WTC11 (cell line): ENCODE measurements at regions not wholly inside any gene's neighbourhood (a gene's known extent, or its start where the extent isn't known, plus 50 kb on each side); places are given as distances from the start of the nearest gene placed in this dataset.

Experiments
- ATAC-seq: fragments of 200-7000 bp; cut with Tn5 transposase; 2 replicates; pipeline ENCODE4 v1.10.0; 2021; ENCODE audit warnings: mild to moderate bottlenecking, moderate library complexity
- CTCF ChIA-PET: fragments of 300-600 bp; sonication (Branson Sonifier 250); formaldehyde crosslinking; loops from one replicate; lab custom pipeline; 2021; ENCODE audit warnings: antibody characterized with exemption; lab: Charles Lee
- POLR2A ChIA-PET: fragments of 350-600 bp; sonication (Branson Sonifier 250); formaldehyde crosslinking; loops from one replicate; lab custom pipeline; 2021; ENCODE audit warnings: antibody characterized with exemption; lab: Charles Lee
- DNase-seq: peaks from one replicate; pipeline ENCODE4 v3.0.0; 2021; ENCODE audit warnings: low spot score
- H3K27ac Mint-ChIP-seq: 2 replicates; pipeline ENCODE4 v1.8.0; 2021; ENCODE audit warnings: mixed read lengths
- H3K27me3 Mint-ChIP-seq: 2 replicates; pipeline ENCODE4 v1.8.0; 2021; ENCODE audit warnings: low read depth, mild to moderate bottlenecking, moderate library complexity, mixed read lengths
- H3K36me3 Mint-ChIP-seq: 2 replicates; pipeline ENCODE4 v1.8.0; 2021; ENCODE audit warnings: mixed read lengths
- H3K4me1 Mint-ChIP-seq: 2 replicates; pipeline ENCODE4 v1.8.0; 2022; ENCODE audit warnings: mixed read lengths
- H3K4me3 Mint-ChIP-seq: 2 replicates; pipeline ENCODE4 v1.8.0; 2021; ENCODE audit warnings: mild to moderate bottlenecking, moderate library complexity, mixed read lengths
- H3K9me3 Mint-ChIP-seq: 2 replicates; pipeline ENCODE4 v1.8.0; 2021; ENCODE audit warnings: mixed read lengths
- ATF3 ChIP-seq: sonication (generic); formaldehyde crosslinking; conservative IDR thresholded peaks from 2 replicates; pipeline ENCODE4 v1.8.1; 2022; ENCODE audit warnings: mild to moderate bottlenecking, missing genetic modification reagents
- CDX4 ChIP-seq: fragments of 250-450 bp; sonication (Bioruptor Pico); IDR thresholded peaks from 2 replicates; pipeline ENCODE4 v1.9.0; 2021; ENCODE audit warnings: moderate library complexity, mild to moderate bottlenecking, inconsistent platforms, borderline replicate concordance
- CREB1 ChIP-seq: sonication (generic); formaldehyde crosslinking; IDR thresholded peaks from 2 replicates; pipeline ENCODE4 v1.8.0; 2023; ENCODE audit warnings: mild to moderate bottlenecking, missing genetic modification reagents
- CTCF ChIP-seq: fragments of 200-600 bp; IDR thresholded peaks from 2 replicates; pipeline ENCODE4 v1.8.0; 2022; ENCODE audit warnings: antibody characterized with exemption
- E2F5 ChIP-seq: sonication (generic); formaldehyde crosslinking; IDR thresholded peaks from 2 replicates; pipeline ENCODE4 v1.8.1; 2022; ENCODE audit warnings: mild to moderate bottlenecking, moderate library complexity, missing genetic modification reagents
- EMX1 ChIP-seq: fragments of 250-450 bp; sonication (Bioruptor Pico); IDR thresholded peaks from 2 replicates; pipeline ENCODE4 v1.8.0; 2021; ENCODE audit warnings: mild to moderate bottlenecking
- IRF2 ChIP-seq: sonication (generic); formaldehyde crosslinking; IDR thresholded peaks from 2 replicates; pipeline ENCODE4 v1.8.0; 2022; ENCODE audit warnings: low read depth, missing genetic modification reagents, borderline replicate concordance
- MXD4 ChIP-seq: fragments of 250-450 bp; sonication (Bioruptor Pico); IDR thresholded peaks from 2 replicates; pipeline ENCODE4 v1.8.0; 2021; ENCODE audit warnings: mild to moderate bottlenecking, moderate library complexity, borderline replicate concordance
- PRDM15 ChIP-seq: sonication (generic); formaldehyde crosslinking; IDR thresholded peaks from 2 replicates; pipeline ENCODE4 v1.8.0; 2022; ENCODE audit warnings: missing genetic modification reagents
- PRRX2 ChIP-seq: fragments of 250-450 bp; sonication (Bioruptor Pico); IDR thresholded peaks from 2 replicates; pipeline ENCODE4 v1.8.0; 2021; ENCODE audit warnings: mild to moderate bottlenecking
- STAT6 ChIP-seq: sonication (generic); formaldehyde crosslinking; conservative IDR thresholded peaks from 2 replicates; pipeline ENCODE4 v1.8.1; 2023; ENCODE audit warnings: mild to moderate bottlenecking, low read depth, missing genetic modification reagents, moderate library complexity
- TEAD1 ChIP-seq: sonication (generic); formaldehyde crosslinking; IDR thresholded peaks from 2 replicates; pipeline ENCODE4 v1.8.0; 2022; ENCODE audit warnings: mild to moderate bottlenecking, missing genetic modification reagents
- ZNF121 ChIP-seq: sonication (generic); formaldehyde crosslinking; IDR thresholded peaks from 2 replicates; pipeline ENCODE4 v1.8.0; 2023; ENCODE audit warnings: missing genetic modification reagents
- ZNF425 ChIP-seq: fragments of 250-450 bp; sonication (Bioruptor Pico); conservative IDR thresholded peaks from 2 replicates; pipeline ENCODE4 v1.9.0; 2021; ENCODE audit warnings: mild to moderate bottlenecking
- ZSCAN18 ChIP-seq: fragments of 250-450 bp; sonication (Bioruptor Pico); IDR thresholded peaks from 2 replicates; pipeline ENCODE4 v2.1.2; 2022; ENCODE audit warnings: mild to moderate bottlenecking, moderate library complexity

GRCh38 chr3:148604270-148605085, 93.2 kb upstream of the AGTR1 start:
- Mint-ChIP-seq H3K4me3 (no peak overlapping the region), H3K27ac (no peak overlapping the region)

GRCh38 chr3:148605521-148605920, 92.2 kb upstream of the AGTR1 start:
- Mint-ChIP-seq H3K9me3 (peaks cover 7% of the 10 kb centered on the region; the same call in 1 of the 2 replicates), H3K36me3 (no peaks in the 10 kb centered on the region), H3K27me3 (no peaks in the 10 kb centered on the region), H3K27ac (no peak overlapping the region), H3K4me3 (no peak overlapping the region), H3K4me1 (no peaks in the 10 kb centered on the region)
- POLR2A ChIA-PET: no interaction called here
- no peak for DNase-seq
- no peak for ATAC-seq
- CTCF ChIA-PET: no interaction called here
- no peak for TF ChIP-seq MXD4 (CRISPR knock-in tag)
- TF ChIP-seq PRDM15 (CRISPR knock-in tag): no peak
- no peak for TF ChIP-seq ZNF425 (CRISPR knock-in tag)
- TF ChIP-seq CTCF: no peak
- no peak for TF ChIP-seq TEAD1 (CRISPR knock-in tag)
- no peak for TF ChIP-seq CREB1 (CRISPR knock-in tag)
- TF ChIP-seq PRRX2 (CRISPR knock-in tag): no peak
- no peak for TF ChIP-seq EMX1
- TF ChIP-seq CDX4: no peak
- TF ChIP-seq ZNF121 (CRISPR knock-in tag): no peak
- no peak for TF ChIP-seq E2F5 (CRISPR knock-in tag)

More at GRCh38 chr3:148604270-148605085, 93.2 kb upstream of the AGTR1 start:
- Mint-ChIP-seq H3K4me1 (no peaks in the 10 kb centered on the region), H3K9me3 (peaks cover 7% of the 10 kb centered on the region; the same call in 1 of the 2 replicates)
- TF ChIP-seq ATF3 (CRISPR knock-in tag) (no peak), IRF2 (CRISPR knock-in tag) (no peak), ZSCAN18 (no peak), STAT6 (CRISPR knock-in tag) (no peak)
- TF ChIP-seq, all 79 proteins: peak for 0
- H3K36me3 Mint-ChIP-seq: no peaks in the 10 kb centered on the region
- H3K27me3 Mint-ChIP-seq: no peaks in the 10 kb centered on the region
- POLR2A ChIA-PET: interaction anchor here (0.7 kb wide), 1 partner anchor 62 kb away, joined by 4 read pairs; no protein-coding TSS in a partner anchor
- DNase-seq: no peak
- ATAC-seq: no peak
- CTCF ChIA-PET: no interaction called here
